ENCODE measurements at regions not wholly inside any gene's neighbourhood (a gene's known extent, or its start where the extent isn't known, plus 50 kb on each side); places are given as distances from the start of the nearest gene placed in this dataset.
"Not testable (repeated sequence)": the region's sequence is repeated elsewhere in the genome, so short reads cannot be mapped to it uniquely, and the experiment has no call there.

DNA sequence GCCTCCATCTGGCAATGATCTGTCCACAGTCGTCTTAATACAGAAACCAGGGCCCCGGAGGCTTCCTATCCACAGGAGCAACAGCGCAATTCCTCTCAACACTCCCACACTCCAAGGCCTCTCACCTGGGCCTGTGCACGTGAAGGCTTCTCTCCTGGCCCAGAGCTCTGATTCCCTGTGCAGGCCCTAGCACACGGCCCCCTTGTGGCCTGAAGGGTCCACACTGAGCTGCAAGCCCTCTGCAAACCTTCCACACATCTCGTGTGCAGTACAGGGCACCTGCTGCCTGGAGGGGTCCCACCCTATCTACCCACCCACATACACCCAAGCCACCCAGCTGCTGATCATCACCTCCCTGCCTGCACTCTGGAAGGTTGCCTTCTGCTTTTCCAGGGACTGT, 150.1 kb upstream of the NUDT10 start:
- TF ChIP-seq, protein P1, sequence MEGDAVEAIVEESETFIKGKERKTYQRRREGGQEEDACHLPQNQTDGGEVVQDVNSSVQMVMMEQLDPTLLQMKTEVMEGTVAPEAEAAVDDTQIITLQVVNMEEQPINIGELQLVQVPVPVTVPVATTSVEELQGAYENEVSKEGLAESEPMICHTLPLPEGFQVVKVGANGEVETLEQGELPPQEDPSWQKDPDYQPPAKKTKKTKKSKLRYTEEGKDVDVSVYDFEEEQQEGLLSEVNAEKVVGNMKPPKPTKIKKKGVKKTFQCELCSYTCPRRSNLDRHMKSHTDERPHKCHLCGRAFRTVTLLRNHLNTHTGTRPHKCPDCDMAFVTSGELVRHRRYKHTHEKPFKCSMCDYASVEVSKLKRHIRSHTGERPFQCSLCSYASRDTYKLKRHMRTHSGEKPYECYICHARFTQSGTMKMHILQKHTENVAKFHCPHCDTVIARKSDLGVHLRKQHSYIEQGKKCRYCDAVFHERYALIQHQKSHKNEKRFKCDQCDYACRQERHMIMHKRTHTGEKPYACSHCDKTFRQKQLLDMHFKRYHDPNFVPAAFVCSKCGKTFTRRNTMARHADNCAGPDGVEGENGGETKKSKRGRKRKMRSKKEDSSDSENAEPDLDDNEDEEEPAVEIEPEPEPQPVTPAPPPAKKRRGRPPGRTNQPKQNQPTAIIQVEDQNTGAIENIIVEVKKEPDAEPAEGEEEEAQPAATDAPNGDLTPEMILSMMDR (IDR thresholded peaks at IDR 0.05; ENCODE audit: control insufficient read depth, insufficient read depth, low read depth, low read length, missing control alignments) = no peak
- DNase-seq (ENCODE audit: low read depth) = no peak
- H3K4me3 ChIP-seq (ENCODE audit: control insufficient read depth, low read depth, low read length) = no peak overlapping the region

DNA sequence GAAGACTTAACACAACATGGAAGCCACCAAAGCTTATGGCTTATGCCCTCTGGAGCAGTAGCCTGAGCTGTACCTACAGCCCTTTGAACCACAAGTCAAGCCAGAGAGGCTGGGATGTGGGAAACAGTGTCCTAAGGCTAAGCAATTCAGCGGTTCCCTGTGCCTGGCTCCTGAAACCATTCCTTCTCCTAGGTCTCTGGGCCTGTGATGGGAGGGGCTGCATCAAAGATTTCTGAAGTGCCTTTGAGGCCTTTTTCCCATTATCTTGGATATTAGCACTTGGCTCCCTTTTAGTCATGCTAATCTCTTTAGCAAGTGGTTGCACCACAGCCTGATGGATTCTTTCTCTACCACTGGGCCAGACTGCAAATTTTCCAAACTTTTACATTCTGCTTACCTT, 140.5 kb upstream of the NUDT10 start:
- no peak overlapping the region for H3K4me3 ChIP-seq (ENCODE audit: control insufficient read depth, low read depth, low read length)
- TF ChIP-seq, protein P1 (IDR thresholded peaks at IDR 0.05; ENCODE audit: control insufficient read depth, insufficient read depth, low read depth, low read length, missing control alignments) = no peak
- DNase-seq (ENCODE audit: low read depth) = no peak

DNA sequence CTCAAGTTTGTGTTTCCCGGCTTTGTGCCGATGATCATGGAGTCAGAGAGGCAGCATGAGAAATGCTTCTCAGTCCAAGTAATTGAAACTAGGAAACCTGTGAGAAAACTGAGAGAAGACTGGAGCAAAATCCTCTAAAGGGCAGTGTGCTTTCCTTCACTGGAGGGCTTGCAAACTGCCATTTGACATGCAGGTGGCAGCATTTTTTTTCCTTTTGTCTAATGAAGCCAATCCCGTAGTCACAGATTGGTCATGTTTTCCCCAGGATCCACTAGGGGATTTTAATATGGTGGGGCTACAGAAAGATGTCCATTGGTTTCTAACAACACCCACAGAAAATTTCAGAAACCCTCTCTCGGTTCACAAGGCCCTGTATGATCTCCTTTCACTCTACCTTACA, 117.4 kb upstream of the NUDT10 start:
- H3K4me3 ChIP-seq (ENCODE audit: control insufficient read depth, low read depth, low read length) = no peak overlapping the region
- TF ChIP-seq, protein P1 (IDR thresholded peaks at IDR 0.05; ENCODE audit: control insufficient read depth, insufficient read depth, low read depth, low read length, missing control alignments) = no peak
- DNase-seq (ENCODE audit: low read depth) = no peak

DNA sequence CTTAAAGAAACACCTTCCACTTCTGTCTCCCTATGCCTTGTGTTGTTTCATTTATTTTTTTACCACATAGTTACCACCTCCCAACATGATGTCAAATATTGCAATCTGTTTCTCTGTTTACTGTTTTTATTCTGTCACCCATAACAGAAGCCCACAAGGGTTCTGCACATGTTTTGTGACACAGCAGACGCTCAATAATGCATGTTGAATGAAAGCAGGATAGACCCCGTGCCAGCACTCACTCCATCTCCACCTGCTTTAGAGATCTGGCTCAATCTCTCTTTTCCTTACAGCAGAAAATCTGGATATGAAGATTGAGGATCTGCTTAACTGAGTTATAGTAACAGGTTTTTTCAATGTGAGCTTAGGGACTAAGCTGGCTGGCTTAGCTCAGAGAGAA, 116.8 kb upstream of the NUDT10 start:
- H3K4me3 ChIP-seq (ENCODE audit: control insufficient read depth, low read depth, low read length) = no peak overlapping the region
- TF ChIP-seq, protein P1 (IDR thresholded peaks at IDR 0.05; ENCODE audit: control insufficient read depth, insufficient read depth, low read depth, low read length, missing control alignments) = no peak
- DNase-seq (ENCODE audit: low read depth) = no peak

DNA sequence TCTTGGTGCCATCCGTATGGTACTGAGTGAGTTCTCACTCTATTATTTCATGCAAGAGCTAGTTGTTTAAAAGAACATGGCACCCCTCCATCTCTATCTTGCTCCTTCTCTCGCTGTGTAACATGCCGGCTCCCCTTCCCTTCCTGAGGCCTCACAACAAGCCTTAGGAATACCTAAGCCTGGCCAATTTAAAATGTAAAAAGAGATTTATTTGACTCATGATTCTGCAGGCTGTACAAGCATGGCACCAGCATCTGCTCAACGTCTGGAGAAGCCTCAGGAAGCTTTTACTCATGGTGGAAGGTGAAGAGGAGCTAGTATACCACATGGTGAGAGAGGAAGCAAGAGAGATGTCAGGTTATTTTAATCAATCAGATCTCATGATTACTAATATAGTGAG, 90.4 kb upstream of the NUDT10 start:
- TF ChIP-seq, protein P1 (IDR thresholded peaks at IDR 0.05; ENCODE audit: control insufficient read depth, insufficient read depth, low read depth, low read length, missing control alignments) = no peak

DNA sequence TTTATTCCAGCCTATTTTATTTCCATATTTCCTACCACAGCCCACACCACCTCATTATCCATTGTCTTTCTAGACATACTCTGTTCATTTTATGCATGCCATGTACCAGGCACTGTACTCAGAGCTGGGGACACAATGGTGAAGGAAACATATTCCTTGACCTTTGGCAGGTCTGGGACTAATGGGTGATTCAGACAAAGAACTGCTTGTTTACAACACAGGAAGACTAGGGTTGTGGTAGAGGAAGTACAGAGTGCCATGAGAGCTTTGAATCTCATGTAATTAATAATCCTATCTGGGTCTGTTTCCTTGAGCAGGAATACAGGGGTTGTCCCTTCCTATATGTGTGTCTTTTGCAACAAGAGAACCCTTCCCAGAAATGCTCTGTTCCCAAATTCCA, 75.1 kb upstream of the NUDT10 start:
- TF ChIP-seq, protein P1 (IDR thresholded peaks at IDR 0.05; ENCODE audit: control insufficient read depth, insufficient read depth, low read depth, low read length, missing control alignments) = no peak
- DNase-seq (ENCODE audit: low read depth) = no peak
- no peak overlapping the region for H3K4me3 ChIP-seq (ENCODE audit: control insufficient read depth, low read depth, low read length)

More for the DNA sequence above, 90.4 kb upstream of the NUDT10 start:
- H3K4me3 ChIP-seq (ENCODE audit: control insufficient read depth, low read depth, low read length) = no peak overlapping the region
- DNase-seq (ENCODE audit: low read depth) = no peak

DNA sequence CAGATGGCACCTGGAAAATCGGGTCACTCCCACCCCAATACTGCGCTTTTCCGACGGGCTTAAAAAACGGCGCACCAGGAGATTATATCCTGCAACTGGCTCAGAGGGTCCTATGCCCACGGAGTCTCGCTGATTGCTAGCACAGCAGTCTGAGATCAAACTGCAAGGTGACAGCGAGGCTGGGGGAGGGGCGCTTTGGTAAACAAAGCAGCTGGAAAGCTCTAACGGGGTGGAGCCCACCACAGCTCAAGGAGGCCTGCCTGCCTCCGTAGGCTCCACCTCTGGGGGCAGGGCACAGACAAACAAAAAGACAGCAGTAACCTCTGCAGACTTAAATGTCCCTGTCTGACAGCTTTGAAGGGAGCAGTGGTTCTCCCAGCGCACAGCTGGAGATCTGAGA, 70.4 kb upstream of the NUDT10 start:
- DNase-seq (ENCODE audit: low read depth); H3K4me3 ChIP-seq (ENCODE audit: control insufficient read depth, low read depth, low read length): not testable (repeated sequence)

Data from AG09309 (cell line).